ENCODE measurements at regions not wholly inside any gene's neighbourhood (a gene's known extent, or its start where the extent isn't known, plus 50 kb on each side); places are given as distances from the start of the nearest gene placed in this dataset.

DNA sequence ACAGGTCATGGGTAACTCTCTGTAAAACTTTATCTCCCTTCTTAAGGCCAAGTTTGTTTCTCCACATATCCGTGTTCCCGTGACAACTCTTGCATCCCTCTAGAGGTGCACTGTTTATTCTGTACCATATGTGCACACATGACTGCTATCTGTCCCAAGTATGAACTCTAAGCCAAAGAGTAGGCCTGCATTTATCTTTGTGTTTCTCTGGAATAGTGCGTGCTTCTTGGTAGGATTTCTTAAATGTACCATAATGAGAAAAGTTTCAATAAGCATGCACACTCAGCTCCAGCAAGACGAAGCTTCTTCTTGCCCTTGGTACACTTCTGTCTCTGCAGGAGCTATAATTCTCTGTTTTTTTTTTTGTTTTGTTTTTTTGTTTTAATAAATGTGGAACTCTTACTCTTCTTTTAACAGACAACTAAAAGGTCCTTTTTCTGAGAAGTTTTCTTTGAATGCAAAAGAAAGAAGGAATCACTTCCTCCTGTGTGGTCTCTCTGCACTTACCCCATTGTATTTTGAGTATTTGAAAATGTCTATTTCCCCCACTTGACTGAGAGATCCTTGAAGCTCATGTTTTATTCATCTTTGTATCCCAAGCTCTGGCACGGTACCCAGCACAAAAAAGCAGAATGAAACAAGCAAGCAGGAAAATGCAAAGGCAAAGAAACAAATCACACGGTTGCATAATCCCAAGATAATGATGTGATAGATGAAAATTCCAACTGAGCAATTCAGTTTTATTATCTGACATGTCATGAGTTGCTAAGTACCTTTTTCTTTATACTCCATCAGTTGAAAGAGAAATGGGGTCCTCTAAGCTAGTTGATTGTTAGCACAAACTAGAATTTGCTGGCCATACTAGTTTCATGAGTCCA is 521.9 kb upstream of the BOD1L1 start:
- no peaks in the 10 kb centered on the region for H3K36me3 ChIP-seq
- TF ChIP-seq POLR2AphosphoS5 (IDR thresholded peaks at IDR 0.05) (no peak), CTCF (IDR thresholded peaks at IDR 0.05 in 8 of 11, conservative IDR thresholded peaks at IDR 0.05 in 3 of 11) (no peak), POLR2A (IDR thresholded peaks at IDR 0.05) (no peak)
- DNase-seq = no peak
- intact Hi-C loops (cut with DNase I; ENCODE audit: low total_unique reads) = no loop called here
- no peaks in the 10 kb centered on the region for H3K9me3 ChIP-seq
- no peaks in the 10 kb centered on the region for H3K4me1 ChIP-seq
- no peak overlapping the region for H3K4me3 ChIP-seq
- H3K27ac ChIP-seq = no peak overlapping the region
- no peaks in the 10 kb centered on the region for H3K27me3 ChIP-seq (replicated peaks in 1 of 7)
- WGBS, 5 donors = 60 to 70% (median 66%) methylated on average over 6 of the region's 6 CpGs

GRCh38 chr4:14151101-14151500 is 523.6 kb upstream of the BOD1L1 start:
- intact Hi-C loops (cut with DNase I; ENCODE audit: low total_unique reads) = no loop called here
- Histone ChIP-seq H3K27me3 (replicated peaks in 1 of 7) (no peaks in the 10 kb centered on the region), H3K27ac (no peak overlapping the region), H3K4me3 (no peak overlapping the region), H3K9me3 (no peaks in the 10 kb centered on the region), H3K4me1 (no peaks in the 10 kb centered on the region), H3K36me3 (no peaks in the 10 kb centered on the region)
- no peak for DNase-seq
- WGBS, 5 donors = 47 to 91% (median 70%) methylated on average over 2 of the region's 2 CpGs
- TF ChIP-seq POLR2AphosphoS5 (IDR thresholded peaks at IDR 0.05) (no peak), CTCF (IDR thresholded peaks at IDR 0.05 in 8 of 11, conservative IDR thresholded peaks at IDR 0.05 in 3 of 11) (no peak), POLR2A (IDR thresholded peaks at IDR 0.05) (no peak)

GRCh38 chr4:14152834-14153519 is 525.5 kb upstream of the BOD1L1 start:
- H3K27me3 ChIP-seq (replicated peaks in 1 of 7) = no peaks in the 10 kb centered on the region
- no peaks in the 10 kb centered on the region for H3K4me1 ChIP-seq
- H3K36me3 ChIP-seq = no peaks in the 10 kb centered on the region
- no peak overlapping the region for H3K27ac ChIP-seq
- DNase-seq = no peak
- WGBS, 5 donors = 73 to 85% (median 82%) methylated on average over 4 of the region's 4 CpGs
- TF ChIP-seq POLR2AphosphoS5 (IDR thresholded peaks at IDR 0.05) = no peak
- TF ChIP-seq CTCF (IDR thresholded peaks at IDR 0.05 in 8 of 11, conservative IDR thresholded peaks at IDR 0.05 in 3 of 11) = no peak
- TF ChIP-seq POLR2A (IDR thresholded peaks at IDR 0.05) = no peak
- no peaks in the 10 kb centered on the region for H3K9me3 ChIP-seq
- no peak overlapping the region for H3K4me3 ChIP-seq
- intact Hi-C loops (cut with DNase I; ENCODE audit: low total_unique reads) = no loop called here

DNA sequence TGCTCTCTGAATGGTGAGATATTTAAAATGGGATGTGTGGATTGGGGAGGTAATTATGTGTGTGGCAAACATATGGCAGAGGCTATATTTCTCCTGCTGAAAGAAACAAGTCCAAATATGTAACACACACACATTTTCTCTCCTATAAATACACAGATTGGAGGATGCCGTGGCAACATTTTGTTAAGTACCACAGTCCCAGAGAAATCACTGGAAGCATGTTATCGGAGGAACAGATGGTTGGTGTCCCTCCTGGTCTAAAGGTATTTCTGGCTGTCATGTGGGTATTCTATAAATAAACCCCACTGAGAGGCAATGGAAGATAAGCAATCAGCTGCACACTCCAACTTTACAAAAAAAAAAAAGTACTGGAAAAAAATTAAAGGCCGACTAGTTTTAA is 528.3 kb upstream of the BOD1L1 start:
- no peak for DNase-seq
- WGBS, 5 donors = 78 to 92% (median 81%) methylated on average over 3 of the region's 3 CpGs
- no peak overlapping the region for H3K27ac ChIP-seq
- intact Hi-C loops (cut with DNase I; ENCODE audit: low total_unique reads) = no loop called here
- no peaks in the 10 kb centered on the region for H3K4me1 ChIP-seq
- no peaks in the 10 kb centered on the region for H3K9me3 ChIP-seq
- no peak overlapping the region for H3K4me3 ChIP-seq
- no peaks in the 10 kb centered on the region for H3K36me3 ChIP-seq
- no peaks in the 10 kb centered on the region for H3K27me3 ChIP-seq (replicated peaks in 1 of 7)
- TF ChIP-seq CTCF (IDR thresholded peaks at IDR 0.05 in 8 of 11, conservative IDR thresholded peaks at IDR 0.05 in 3 of 11) (no peak), POLR2A (IDR thresholded peaks at IDR 0.05) (no peak), POLR2AphosphoS5 (IDR thresholded peaks at IDR 0.05) (no peak)

All from spleen (tissue), 11 donors.